ENCODE measurements at regions not wholly inside any gene's neighbourhood (a gene's known extent, or its start where the extent isn't known, plus 50 kb on each side); places are given as distances from the start of the nearest gene placed in this dataset.

DNA sequence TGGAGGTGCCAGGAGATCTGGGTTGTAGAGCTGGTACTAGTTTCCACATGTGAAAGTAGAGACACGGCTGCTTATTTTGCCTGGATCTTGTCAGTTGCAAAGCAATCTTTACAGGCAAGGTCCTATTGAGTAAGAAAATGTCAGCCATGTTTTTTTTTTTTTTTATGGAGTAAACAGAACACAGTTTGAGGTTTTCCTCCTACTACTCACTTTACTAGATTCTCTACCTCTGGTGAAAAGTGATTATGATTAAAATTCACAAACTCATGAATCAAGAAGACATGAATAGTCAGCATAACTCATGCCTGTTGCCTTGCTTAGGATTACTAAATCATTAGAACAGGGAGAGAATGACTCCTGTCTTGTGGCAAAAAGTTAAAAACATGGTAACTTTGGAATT is 70.1 kb upstream of the PNPT1 start:
- Histone ChIP-seq H3K9me2 (replicated peaks; ENCODE audit: control insufficient read depth, low read length) (no peaks in the 10 kb centered on the region), H3K79me2 (ENCODE audit: control insufficient read depth, low read length) (no peaks in the 10 kb centered on the region), H4K20me1 (ENCODE audit: control insufficient read depth, insufficient read depth, low read depth, low read length) (no peaks in the 10 kb centered on the region), H3K27me3 (ENCODE audit: control insufficient read depth, low read length) (peaks cover 3% of the 10 kb centered on the region; the same call in 1 of the 2 replicates), H3K4me3 (ENCODE audit: low read length) (no peak overlapping the region), H3F3A (ENCODE audit: control insufficient read depth, insufficient read depth) (no peaks in the 10 kb centered on the region), H3K4me2 (ENCODE audit: low read length) (no peak overlapping the region), H3K27ac (ENCODE audit: low read depth, low read length) (no peak overlapping the region), H3K9me3 (ENCODE audit: control insufficient read depth, insufficient read depth, low read length) (no peaks in the 10 kb centered on the region), H3K4me1 (ENCODE audit: control insufficient read depth, low read length) (no peaks in the 10 kb centered on the region), H3K36me3 (ENCODE audit: control insufficient read depth, low read length) (no peaks in the 10 kb centered on the region)
- TF ChIP-seq, protein P1, sequence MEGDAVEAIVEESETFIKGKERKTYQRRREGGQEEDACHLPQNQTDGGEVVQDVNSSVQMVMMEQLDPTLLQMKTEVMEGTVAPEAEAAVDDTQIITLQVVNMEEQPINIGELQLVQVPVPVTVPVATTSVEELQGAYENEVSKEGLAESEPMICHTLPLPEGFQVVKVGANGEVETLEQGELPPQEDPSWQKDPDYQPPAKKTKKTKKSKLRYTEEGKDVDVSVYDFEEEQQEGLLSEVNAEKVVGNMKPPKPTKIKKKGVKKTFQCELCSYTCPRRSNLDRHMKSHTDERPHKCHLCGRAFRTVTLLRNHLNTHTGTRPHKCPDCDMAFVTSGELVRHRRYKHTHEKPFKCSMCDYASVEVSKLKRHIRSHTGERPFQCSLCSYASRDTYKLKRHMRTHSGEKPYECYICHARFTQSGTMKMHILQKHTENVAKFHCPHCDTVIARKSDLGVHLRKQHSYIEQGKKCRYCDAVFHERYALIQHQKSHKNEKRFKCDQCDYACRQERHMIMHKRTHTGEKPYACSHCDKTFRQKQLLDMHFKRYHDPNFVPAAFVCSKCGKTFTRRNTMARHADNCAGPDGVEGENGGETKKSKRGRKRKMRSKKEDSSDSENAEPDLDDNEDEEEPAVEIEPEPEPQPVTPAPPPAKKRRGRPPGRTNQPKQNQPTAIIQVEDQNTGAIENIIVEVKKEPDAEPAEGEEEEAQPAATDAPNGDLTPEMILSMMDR (IDR thresholded peaks at IDR 0.05; ENCODE audit: low read depth, low read length, poor library complexity, severe bottlenecking), result no peak
- TF ChIP-seq EZH2phosphoT487 (IDR thresholded peaks at IDR 0.05; ENCODE audit: borderline replicate concordance, low read length), result no peak

DNA sequence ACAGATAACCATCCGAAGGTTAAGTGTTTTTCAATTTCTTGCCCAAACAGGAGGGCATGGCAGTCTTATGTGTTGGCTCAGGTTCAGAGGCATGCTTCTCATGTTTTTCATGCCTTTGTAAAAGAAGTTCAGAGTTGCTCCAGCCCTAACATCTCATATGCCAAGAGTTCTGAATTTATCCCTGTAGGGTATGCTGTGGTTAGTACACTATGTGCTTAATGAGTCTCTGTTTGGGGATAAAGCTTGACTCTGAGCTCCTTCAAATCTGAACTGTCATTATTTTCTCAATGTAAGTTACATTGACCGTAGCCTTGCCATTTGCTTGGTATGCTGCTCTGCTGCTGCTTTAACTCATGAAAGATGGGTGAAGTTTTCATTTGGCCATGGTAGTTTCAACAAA is 67.9 kb upstream of the PNPT1 start:
- no peak overlapping the region for H3K4me3 ChIP-seq (ENCODE audit: low read length)
- H3K79me2 ChIP-seq (ENCODE audit: control insufficient read depth, low read length), result no peaks in the 10 kb centered on the region
- no peaks in the 10 kb centered on the region for H3K36me3 ChIP-seq (ENCODE audit: control insufficient read depth, low read length)
- H3K9me2 ChIP-seq (replicated peaks; ENCODE audit: control insufficient read depth, low read length), result no peaks in the 10 kb centered on the region
- no peak overlapping the region for H3K27ac ChIP-seq (ENCODE audit: low read depth, low read length)
- TF ChIP-seq, protein P1 (IDR thresholded peaks at IDR 0.05; ENCODE audit: low read depth, low read length, poor library complexity, severe bottlenecking), result no peak
- no peak for TF ChIP-seq EZH2phosphoT487 (IDR thresholded peaks at IDR 0.05; ENCODE audit: borderline replicate concordance, low read length)
- H3K27me3 ChIP-seq (ENCODE audit: control insufficient read depth, low read length), result no peaks in the 10 kb centered on the region
- H3K4me2 ChIP-seq (ENCODE audit: low read length), result no peak overlapping the region
- H4K20me1 ChIP-seq (ENCODE audit: control insufficient read depth, insufficient read depth, low read depth, low read length), result no peaks in the 10 kb centered on the region
- H3K9me3 ChIP-seq (ENCODE audit: control insufficient read depth, insufficient read depth, low read length), result no peaks in the 10 kb centered on the region
- H3K4me1 ChIP-seq (ENCODE audit: control insufficient read depth, low read length), result no peaks in the 10 kb centered on the region
- no peaks in the 10 kb centered on the region for H3F3A ChIP-seq (ENCODE audit: control insufficient read depth, insufficient read depth)

DNA sequence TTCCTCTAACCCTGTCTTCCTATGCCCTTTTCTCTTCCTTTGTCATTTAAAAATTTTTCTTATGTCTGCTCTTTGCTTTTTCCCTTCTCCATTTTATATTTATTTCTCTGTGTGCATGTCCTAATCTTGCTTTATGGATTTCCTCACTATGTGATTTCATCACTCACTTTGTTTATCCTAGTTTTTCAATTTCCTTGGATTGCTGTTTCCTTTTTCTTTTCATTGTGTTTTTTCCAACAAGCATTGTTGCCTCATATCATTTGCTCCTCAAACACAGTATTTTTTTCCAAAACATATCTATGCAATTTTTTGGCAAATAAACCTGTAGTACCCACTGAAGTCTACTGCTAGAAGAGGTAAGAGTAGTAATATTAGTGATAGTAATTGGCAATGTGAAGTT is 67.4 kb upstream of the PNPT1 start:
- Histone ChIP-seq H3K4me3 (ENCODE audit: low read length) (no peak overlapping the region), H3K9me3 (ENCODE audit: control insufficient read depth, insufficient read depth, low read length) (no peaks in the 10 kb centered on the region), H3F3A (ENCODE audit: control insufficient read depth, insufficient read depth) (no peaks in the 10 kb centered on the region), H3K9me2 (replicated peaks; ENCODE audit: control insufficient read depth, low read length) (no peaks in the 10 kb centered on the region), H3K36me3 (ENCODE audit: control insufficient read depth, low read length) (no peaks in the 10 kb centered on the region), H3K79me2 (ENCODE audit: control insufficient read depth, low read length) (no peaks in the 10 kb centered on the region), H3K4me2 (ENCODE audit: low read length) (no peak overlapping the region), H3K27me3 (ENCODE audit: control insufficient read depth, low read length) (no peaks in the 10 kb centered on the region), H3K4me1 (ENCODE audit: control insufficient read depth, low read length) (no peaks in the 10 kb centered on the region), H4K20me1 (ENCODE audit: control insufficient read depth, insufficient read depth, low read depth, low read length) (no peaks in the 10 kb centered on the region), H3K27ac (ENCODE audit: low read depth, low read length) (no peak overlapping the region)
- TF ChIP-seq EZH2phosphoT487 (IDR thresholded peaks at IDR 0.05; ENCODE audit: borderline replicate concordance, low read length), result no peak
- TF ChIP-seq, protein P1 (IDR thresholded peaks at IDR 0.05; ENCODE audit: low read depth, low read length, poor library complexity, severe bottlenecking), result no peak

DNA sequence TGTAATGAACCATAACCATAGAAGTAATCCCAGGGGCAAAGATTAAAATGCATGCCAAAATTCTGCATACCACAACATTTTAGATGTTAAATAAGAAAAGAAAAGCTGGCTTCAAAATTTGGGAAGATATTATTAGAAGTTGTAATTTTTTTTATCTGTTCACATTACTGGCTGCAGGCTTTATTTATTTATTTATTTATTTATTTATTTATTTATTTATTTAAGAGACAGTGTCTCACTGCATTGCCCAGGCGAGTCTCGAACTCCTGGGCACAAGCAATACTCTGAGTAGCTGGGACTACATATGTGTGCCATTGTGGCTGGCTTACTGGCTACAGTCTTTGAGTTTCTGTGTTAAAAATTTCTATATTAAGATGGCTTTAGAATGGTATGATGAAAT is 66.5 kb upstream of the PNPT1 start:
- Histone ChIP-seq H3K79me2 (ENCODE audit: control insufficient read depth, low read length) (no peaks in the 10 kb centered on the region), H3F3A (ENCODE audit: control insufficient read depth, insufficient read depth) (no peaks in the 10 kb centered on the region), H4K20me1 (ENCODE audit: control insufficient read depth, insufficient read depth, low read depth, low read length) (no peaks in the 10 kb centered on the region), H3K4me3 (ENCODE audit: low read length) (no peak overlapping the region), H3K4me1 (ENCODE audit: control insufficient read depth, low read length) (no peaks in the 10 kb centered on the region), H3K27me3 (ENCODE audit: control insufficient read depth, low read length) (no peaks in the 10 kb centered on the region), H3K36me3 (ENCODE audit: control insufficient read depth, low read length) (no peaks in the 10 kb centered on the region), H3K4me2 (ENCODE audit: low read length) (no peak overlapping the region), H3K9me2 (replicated peaks; ENCODE audit: control insufficient read depth, low read length) (no peaks in the 10 kb centered on the region), H3K9me3 (ENCODE audit: control insufficient read depth, insufficient read depth, low read length) (no peaks in the 10 kb centered on the region), H3K27ac (ENCODE audit: low read depth, low read length) (no peak overlapping the region)
- TF ChIP-seq EZH2phosphoT487 (IDR thresholded peaks at IDR 0.05; ENCODE audit: borderline replicate concordance, low read length), result no peak
- TF ChIP-seq, protein P1 (IDR thresholded peaks at IDR 0.05; ENCODE audit: low read depth, low read length, poor library complexity, severe bottlenecking), result no peak
